CMK (cell line): ENCODE measurements at regions not wholly inside any gene's neighbourhood (a gene's known extent, or its start where the extent isn't known, plus 50 kb on each side); places are given as distances from the start of the nearest gene placed in this dataset.
"Not testable (repeated sequence)": the region's sequence is repeated elsewhere in the genome, so short reads cannot be mapped to it uniquely, and the experiment has no call there.

Source experiments
- DNase-seq: peaks from one replicate; pipeline ENCODE4 v3.0.0-alpha.2; 2010; ENCODE audit warnings: low read depth

DNA sequence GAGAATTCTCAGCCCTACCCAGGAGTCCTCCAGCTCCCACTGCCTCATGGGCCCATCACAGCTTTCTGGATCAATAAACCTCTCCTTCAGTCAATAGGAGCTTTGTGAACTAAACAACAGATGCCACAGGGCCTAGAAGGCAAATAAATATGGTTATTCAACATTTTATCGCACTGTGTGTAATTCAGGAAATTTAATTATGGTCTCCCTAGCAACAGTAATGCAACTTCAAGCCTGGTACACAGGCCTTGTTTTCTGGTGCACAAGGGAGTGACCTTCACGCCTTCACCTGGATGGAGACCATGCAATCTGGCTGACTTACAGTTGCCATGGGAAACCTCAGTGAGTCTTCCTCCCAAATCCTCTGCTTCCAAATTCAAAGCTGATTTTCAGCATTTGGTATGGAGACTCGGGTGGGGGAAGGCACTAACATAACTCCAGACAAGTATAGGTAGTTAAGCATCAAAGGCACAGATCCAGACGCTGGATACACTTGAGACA lies 441.0 kb upstream of the NPVF start:
- DNase-seq: no peak

DNA sequence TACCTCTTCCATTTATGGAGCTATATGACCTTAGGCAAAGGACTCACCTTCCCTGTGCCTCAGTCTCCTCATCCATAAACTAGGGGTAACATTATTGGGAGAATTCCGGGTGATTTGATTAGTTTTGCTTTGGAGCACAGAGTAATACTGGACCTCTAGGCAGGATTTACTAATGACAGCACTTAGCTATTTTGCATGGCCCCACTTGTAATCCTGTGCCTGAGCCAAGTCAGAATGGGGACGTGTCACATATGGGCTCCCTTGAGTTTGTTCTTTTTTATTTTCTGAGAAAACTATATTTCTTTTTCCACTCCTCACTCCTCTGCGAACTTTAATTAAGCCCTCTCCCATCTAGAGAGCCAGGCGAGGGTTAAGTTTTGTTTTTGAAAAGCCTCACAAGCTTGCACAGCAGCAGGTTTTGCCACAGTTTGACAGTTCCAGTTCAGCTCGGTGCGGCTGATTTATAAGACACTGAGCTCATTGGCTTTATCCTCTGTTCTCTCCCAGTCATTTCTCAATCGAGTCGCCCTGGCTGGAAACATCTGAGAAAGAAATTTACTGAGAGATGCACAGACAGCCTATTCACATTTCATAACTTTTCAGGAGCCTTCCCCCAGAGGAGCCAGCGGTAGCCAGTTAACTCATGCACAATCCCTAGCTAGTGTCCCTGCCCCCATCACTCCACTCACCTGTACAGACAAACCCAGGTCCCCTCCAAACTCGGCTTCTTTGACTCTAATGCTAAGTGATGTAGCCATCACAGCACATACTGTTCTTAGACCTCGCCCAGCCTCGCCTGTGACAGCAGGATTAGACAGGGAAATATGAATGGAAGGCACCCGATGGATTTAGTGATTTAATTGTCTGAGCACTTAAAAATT lies 441.9 kb upstream of the NPVF start:
- DNase-seq: no peak

- no peak for DNase-seq
Measured at GRCh38 chr7:25671111-25671510, 442.8 kb upstream of the NPVF start.

GRCh38 chr7:25672496-25672895 lies 444.2 kb upstream of the NPVF start:
- no peak for DNase-seq

GRCh38 chr7:25675789-25676474 lies 447.6 kb upstream of the NPVF start:
- no peak for DNase-seq

- no peak for DNase-seq
Measured at GRCh38 chr7:25677595-25677994, 449.3 kb upstream of the NPVF start.

DNA sequence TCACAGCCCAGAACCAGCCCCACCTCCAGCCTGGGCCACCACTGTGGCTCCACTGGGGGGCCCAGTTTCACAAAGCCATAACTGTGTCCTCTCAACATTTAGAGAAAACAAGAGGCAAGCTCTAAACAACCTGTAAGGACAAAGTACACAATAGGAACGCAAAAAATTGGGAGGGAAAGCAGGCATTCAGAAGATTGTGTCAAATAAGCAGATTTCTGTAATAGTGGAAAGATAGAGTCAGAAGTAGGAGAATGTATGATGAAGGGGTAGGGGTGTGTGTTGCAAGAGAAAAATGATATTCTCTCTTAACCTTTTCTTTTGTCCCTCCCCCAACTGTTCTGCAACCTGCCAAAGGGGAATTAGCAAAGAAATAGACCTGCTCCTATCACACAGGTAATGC lies 449.9 kb upstream of the NPVF start:
- no peak for DNase-seq

DNA sequence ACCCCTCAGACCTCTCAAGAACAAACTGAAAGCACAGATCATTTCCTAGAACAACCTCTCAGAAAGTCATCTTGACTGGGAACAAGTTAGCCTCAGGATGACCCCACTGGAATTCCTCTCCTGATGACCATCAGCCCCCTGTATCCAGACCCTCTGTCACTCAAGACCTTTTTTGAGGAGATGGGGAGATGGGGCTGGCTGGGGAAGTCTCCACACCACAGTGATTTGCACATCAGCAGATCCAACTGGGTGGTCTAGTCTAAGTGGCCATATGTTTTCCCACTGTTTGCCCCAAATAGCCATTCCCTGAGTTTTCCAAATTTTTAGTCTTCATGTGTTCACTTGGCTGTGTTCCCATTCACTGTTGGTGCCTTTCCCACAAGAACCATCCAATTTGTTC lies 452.4 kb upstream of the NPVF start:
- no peak for DNase-seq

- DNase-seq: no peak
Measured at GRCh38 chr7:25684360-25684759, 456.1 kb upstream of the NPVF start.

GRCh38 chr7:25686493-25686892 lies 458.2 kb upstream of the NPVF start:
- no peak for DNase-seq

GRCh38 chr7:25694211-25694610 lies 457.8 kb upstream of the NFE2L3 start:
- DNase-seq: no peak

DNA sequence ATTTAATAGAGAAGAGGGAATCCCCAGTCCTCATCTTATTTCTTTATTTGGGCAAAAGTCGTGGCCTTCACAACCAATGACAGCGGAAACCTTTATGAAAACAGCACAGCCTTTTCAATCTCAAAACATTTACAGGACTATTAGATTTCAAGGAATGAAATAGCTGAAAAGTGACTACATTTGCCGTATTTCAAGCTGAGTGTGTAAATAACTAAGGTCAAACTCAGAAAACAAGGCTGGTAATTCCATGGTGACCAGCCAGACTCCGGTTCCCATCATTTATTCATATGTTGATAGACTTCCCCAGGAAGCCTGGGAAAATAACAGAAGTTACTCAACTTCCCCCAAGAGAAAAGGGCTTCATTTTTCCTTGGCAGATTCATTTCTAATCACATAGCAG lies 457.3 kb upstream of the NFE2L3 start:
- DNase-seq: no peak

DNA sequence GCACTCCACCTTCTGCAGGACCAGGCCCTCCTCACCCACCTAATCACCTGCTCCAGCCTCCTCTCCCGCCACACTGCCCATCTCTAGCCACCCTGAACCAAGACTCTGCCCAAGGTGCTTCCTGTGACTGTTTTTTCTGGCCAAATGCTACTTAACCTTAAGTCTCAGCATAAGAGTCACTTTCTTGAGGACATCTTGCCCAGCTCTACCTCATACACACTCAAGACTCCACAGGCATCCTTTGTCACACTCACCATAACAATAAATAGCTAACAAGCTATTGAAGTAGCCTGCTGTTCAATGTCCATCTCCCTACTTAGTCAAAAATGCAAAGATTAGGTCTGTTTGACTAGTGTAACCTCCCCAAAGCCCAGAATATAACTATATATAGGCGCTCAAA lies 455.4 kb upstream of the NFE2L3 start:
- DNase-seq: no peak

DNA sequence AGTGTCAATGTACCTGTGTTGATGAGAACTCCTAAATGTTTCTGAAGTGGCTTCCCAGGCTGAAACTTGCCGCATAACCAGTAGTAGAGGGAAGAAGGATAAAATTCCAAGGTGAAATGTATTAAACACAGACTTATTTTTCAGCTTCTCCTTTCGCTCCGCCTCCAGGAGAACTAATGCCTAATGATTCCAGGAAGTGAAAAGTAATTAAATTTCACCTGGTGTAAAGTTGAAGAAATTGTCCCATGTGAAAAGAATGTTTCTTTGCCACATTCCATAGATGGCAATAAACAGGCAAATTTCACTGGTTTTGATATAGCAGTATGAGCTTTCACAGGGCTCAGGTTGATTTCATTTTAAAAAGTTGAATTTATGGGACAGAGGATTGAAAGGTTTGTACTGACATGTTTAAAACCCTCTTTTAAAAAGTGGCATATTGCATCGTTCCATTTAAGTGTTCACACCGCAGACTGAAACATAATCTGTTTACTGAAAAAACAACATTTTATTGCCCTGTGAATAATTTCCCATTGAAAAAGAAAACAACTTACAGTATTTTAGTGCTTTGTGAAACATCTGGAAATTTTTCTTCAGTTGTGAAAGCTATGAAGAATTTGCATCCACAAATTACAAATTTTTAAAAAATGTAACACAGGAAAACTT lies 453.4 kb upstream of the NFE2L3 start:
- DNase-seq: no peak

GRCh38 chr7:25700141-25700540 lies 451.9 kb upstream of the NFE2L3 start:
- not testable (repeated sequence) for DNase-seq

DNA sequence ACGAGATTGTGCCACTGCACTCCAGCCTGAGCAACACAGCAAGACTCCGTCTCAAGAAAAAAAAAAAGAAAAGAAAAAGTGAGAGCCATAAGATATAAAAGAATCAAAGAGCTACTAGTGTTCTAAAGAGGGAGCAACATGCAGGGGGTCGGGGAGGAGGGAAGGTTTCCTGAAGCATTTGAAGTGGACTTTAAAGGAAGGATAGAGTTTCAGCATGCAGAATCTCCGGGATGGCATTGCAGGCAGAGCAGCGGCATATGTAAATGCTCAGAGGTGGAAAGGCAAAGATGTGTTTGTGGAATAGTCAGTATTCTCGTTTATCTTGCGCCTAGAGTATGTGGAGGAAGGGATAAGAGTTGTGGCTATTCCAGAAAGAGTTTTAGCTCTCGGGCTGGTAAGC lies 447.6 kb upstream of the NFE2L3 start:
- DNase-seq: no peak

DNA sequence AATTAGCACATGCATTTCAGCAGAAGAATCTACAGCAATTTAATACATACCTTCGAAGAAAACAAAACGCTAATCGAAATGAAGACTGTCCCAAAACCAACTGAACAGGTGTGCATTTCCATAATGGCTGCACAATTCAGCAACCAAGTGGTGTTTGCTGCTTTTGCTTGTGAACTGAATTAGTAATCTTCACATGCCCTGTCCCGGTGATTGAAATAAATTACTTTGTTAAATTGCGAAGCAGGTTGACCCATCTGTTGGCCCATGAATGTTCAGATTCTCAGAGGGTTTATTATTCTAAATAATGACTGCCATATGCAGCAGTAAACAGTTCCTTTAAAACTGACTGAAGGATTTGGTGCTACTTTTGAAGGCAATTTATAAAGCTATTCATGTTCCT lies 445.2 kb upstream of the NFE2L3 start:
- no peak for DNase-seq

GRCh38 chr7:25707768-25708620 lies 444.0 kb upstream of the NFE2L3 start:
- no peak for DNase-seq

GRCh38 chr7:25710959-25711358 lies 441.0 kb upstream of the NFE2L3 start:
- DNase-seq: no peak

DNA sequence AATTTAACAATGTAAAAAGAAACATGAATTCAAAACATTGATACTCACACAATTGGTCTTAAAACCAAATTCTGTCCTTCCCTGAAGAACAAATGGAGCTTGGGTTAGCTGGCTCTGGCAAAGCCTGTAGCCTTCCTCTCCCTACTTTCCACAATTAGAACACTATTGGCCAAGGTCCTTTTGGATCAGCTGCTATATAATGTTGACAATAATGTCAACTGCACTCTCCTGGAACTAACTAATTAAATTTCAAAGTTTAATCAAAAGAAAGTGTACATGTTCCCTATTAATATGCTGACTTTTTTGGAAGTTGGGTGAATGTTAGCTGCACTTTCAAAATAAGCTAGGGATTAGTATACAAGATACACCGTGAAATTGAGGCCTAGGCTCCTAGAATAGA lies 440.1 kb upstream of the NFE2L3 start:
- no peak for DNase-seq

DNA sequence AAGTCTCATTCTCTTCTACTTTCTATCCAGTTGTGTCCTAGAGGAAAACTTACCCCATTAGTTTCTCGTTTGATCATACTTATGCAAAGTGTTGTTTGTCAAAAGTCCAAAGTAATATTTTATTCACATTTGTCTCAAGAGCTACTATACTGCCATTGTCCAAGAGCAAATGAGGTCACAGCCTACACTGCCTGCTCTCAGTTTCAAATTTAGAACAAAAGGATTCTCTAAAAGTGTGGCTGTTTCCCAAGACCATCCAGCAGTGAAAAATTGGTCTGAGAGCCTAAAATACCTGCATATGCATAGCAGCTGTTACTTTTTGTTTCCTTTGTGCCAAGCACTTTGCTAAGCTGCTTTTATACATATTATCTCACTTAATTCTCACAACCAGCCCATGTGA lies 439.5 kb upstream of the NFE2L3 start:
- DNase-seq: no peak

GRCh38 chr7:25714013-25714412 lies 438.0 kb upstream of the NFE2L3 start:
- DNase-seq: no peak
